ENCODE measurements at regions not wholly inside any gene's neighbourhood (a gene's known extent, or its start where the extent isn't known, plus 50 kb on each side); places are given as distances from the start of the nearest gene placed in this dataset.

GRCh38 chr10:33813415-33813814, 478.9 kb upstream of the NRP1 start:
- no peak for DNase-seq (ENCODE audit: low read depth in 3 of 3)

- DNase-seq (ENCODE audit: low read depth in 3 of 3): no peak
Observed at GRCh38 chr10:33812586-33812985, 478.1 kb upstream of the NRP1 start.

GRCh38 chr10:33810986-33811385, 476.5 kb upstream of the NRP1 start:
- DNase-seq (ENCODE audit: low read depth in 3 of 3): no peak

GRCh38 chr10:33809732-33810131, 475.3 kb upstream of the NRP1 start:
- DNase-seq (ENCODE audit: low read depth in 3 of 3): no peak

GRCh38 chr10:33808475-33808874, 474.0 kb upstream of the NRP1 start:
- no peak for DNase-seq (ENCODE audit: low read depth in 3 of 3)

- no peak for DNase-seq (ENCODE audit: low read depth in 3 of 3)
Observed at GRCh38 chr10:33807531-33808359, 473.3 kb upstream of the NRP1 start.

GRCh38 chr10:33805831-33806230, 471.4 kb upstream of the NRP1 start:
- no peak for DNase-seq (ENCODE audit: low read depth in 3 of 3)

GRCh38 chr10:33804584-33804983, 470.1 kb upstream of the NRP1 start:
- no peak for DNase-seq (ENCODE audit: low read depth in 3 of 3)

GRCh38 chr10:33803248-33803647, 468.8 kb upstream of the NRP1 start:
- no peak for DNase-seq (ENCODE audit: low read depth in 3 of 3)

GRCh38 chr10:33802566-33802965, 468.1 kb upstream of the NRP1 start:
- no peak for DNase-seq (ENCODE audit: low read depth in 3 of 3)

GRCh38 chr10:33801705-33802104, 467.2 kb upstream of the NRP1 start:
- DNase-seq (ENCODE audit: low read depth in 3 of 3): no peak

GRCh38 chr10:33800986-33801385, 466.5 kb upstream of the NRP1 start:
- no peak for DNase-seq (ENCODE audit: low read depth in 3 of 3)

GRCh38 chr10:33800545-33800944, 466.1 kb upstream of the NRP1 start:
- no peak for DNase-seq (ENCODE audit: low read depth in 3 of 3)

GRCh38 chr10:33799944-33800323, 465.5 kb upstream of the NRP1 start:
- no peak for DNase-seq (ENCODE audit: low read depth in 3 of 3)

- DNase-seq (ENCODE audit: low read depth in 3 of 3): no peak
Observed at GRCh38 chr10:33799281-33799943, 464.9 kb upstream of the NRP1 start.

GRCh38 chr10:33798754-33799153, 464.3 kb upstream of the NRP1 start:
- no peak for DNase-seq (ENCODE audit: low read depth in 3 of 3)

- no peak for DNase-seq (ENCODE audit: low read depth in 3 of 3)
Observed at GRCh38 chr10:33796680-33797079, 462.2 kb upstream of the NRP1 start.

- DNase-seq (ENCODE audit: low read depth in 3 of 3): no peak
Observed at GRCh38 chr10:33795529-33795928, 461.1 kb upstream of the NRP1 start.

GRCh38 chr10:33794460-33794859, 460.0 kb upstream of the NRP1 start:
- no peak for DNase-seq (ENCODE audit: low read depth in 3 of 3)

- DNase-seq (ENCODE audit: low read depth in 3 of 3): no peak
Observed at GRCh38 chr10:33793793-33794192, 459.3 kb upstream of the NRP1 start.

GRCh38 chr10:33791272-33791660, 456.8 kb upstream of the NRP1 start:
- no peak for DNase-seq (ENCODE audit: low read depth in 3 of 3)

GRCh38 chr10:33790521-33791271, 456.2 kb upstream of the NRP1 start:
- DNase-seq (ENCODE audit: low read depth in 3 of 3): no peak

GRCh38 chr10:33783557-33783956, 449.1 kb upstream of the NRP1 start:
- DNase-seq (ENCODE audit: low read depth in 3 of 3): no peak
